Subcutaneous abdominal adipose tissue (tissue), 5 donors: ENCODE measurements at regions not wholly inside any gene's neighbourhood (a gene's known extent, or its start where the extent isn't known, plus 50 kb on each side); places are given as distances from the start of the nearest gene placed in this dataset.

Source experiments
- H3K27ac ChIP-seq: one replicate; pipeline ENCODE4 v1.7.0; 2013; ENCODE audit warnings: low read depth, mild to moderate bottlenecking, inconsistent platforms, low read length, moderate library complexity
- H3K27me3 ChIP-seq, 5 donors: one replicate each; pipeline ENCODE4 v1.7.0; 2013; ENCODE audit warnings: low read length in 5 of 5, inconsistent platforms in 1 of 5; ENCODE audit not compliant: control insufficient read depth in 5 of 5, insufficient read depth in 4 of 5
- H3K36me3 ChIP-seq, 5 donors: one replicate each; pipeline ENCODE4 v1.7.0; 2013; ENCODE audit warnings: low read length in 5 of 5; ENCODE audit not compliant: control insufficient read depth in 5 of 5, insufficient read depth in 5 of 5
- H3K4me1 ChIP-seq, 5 donors: one replicate each; pipeline ENCODE4 v1.7.0; 2013; ENCODE audit warnings: low read length in 5 of 5, mild to moderate bottlenecking in 3 of 5, moderate library complexity in 1 of 5; ENCODE audit not compliant: control insufficient read depth in 5 of 5, insufficient read depth in 5 of 5
- H3K4me3 ChIP-seq, 5 donors: one replicate each; pipeline ENCODE4 v1.7.0; 2013; ENCODE audit warnings: low read length in 5 of 5, low read depth in 1 of 5
- H3K9ac ChIP-seq, 5 donors: one replicate each; pipeline ENCODE4 v1.7.0; 2013; ENCODE audit warnings: low read length in 5 of 5, mild to moderate bottlenecking in 4 of 5, moderate library complexity in 3 of 5
- H3K9me3 ChIP-seq, 5 donors: one replicate each; pipeline ENCODE4 v1.7.0; 2013; ENCODE audit warnings: low read length in 5 of 5; ENCODE audit not compliant: control insufficient read depth in 5 of 5
- donor health status: healthy.
- donor health status: healthy.
- donor health status: healthy.
- donor health status: healthy.
- donor health status: healthy.

DNA sequence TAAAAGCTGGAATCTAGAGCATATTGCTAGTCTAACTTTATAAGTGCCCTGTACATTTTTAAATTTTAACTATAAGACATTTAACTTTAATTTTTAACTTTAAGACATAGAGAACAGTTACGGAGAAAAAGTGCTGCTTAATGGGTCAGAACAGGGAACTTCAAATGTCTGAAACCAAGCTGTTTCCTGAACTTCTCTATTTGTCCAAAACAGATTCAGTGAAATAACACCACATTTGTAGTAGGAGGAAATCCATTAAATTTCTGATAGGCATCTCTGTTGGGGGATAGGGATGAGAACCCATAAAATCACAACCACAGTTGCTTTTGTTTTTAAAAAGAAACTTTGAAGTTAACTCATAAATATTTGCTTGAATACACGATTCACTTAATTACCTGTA, 170.8 kb upstream of the ANK3 start:
- Histone ChIP-seq H3K36me3 (no peaks in the 10 kb centered on the region), H3K9me3 (no peaks in the 10 kb centered on the region), H3K9ac (no peak overlapping the region), H3K27ac (no peak overlapping the region), H3K4me3 (no peak overlapping the region), H3K4me1 (no peaks in the 10 kb centered on the region), H3K27me3 (no peaks in the 10 kb centered on the region)

DNA sequence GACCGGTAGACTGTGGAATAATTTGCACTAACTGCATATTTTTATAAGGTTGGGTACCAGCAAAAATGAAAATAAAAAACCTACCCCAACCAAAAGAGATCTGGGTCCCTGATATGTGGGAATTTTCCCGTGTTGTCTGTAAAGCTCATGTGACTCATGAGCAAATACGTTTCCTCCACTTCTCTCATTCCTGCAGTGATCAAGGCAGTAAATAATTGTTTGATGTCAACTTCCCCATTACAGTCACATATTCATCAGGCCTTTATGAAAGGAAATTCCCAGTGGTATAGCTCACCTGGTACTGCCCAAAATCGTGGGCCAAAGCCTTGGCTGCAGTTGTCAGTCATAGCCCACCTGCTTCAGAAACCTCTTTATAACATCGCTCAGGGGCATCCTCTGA, 166.0 kb upstream of the ANK3 start:
- H3K9ac ChIP-seq, result no peak overlapping the region
- no peaks in the 10 kb centered on the region for H3K27me3 ChIP-seq
- no peak overlapping the region for H3K4me3 ChIP-seq
- no peaks in the 10 kb centered on the region for H3K36me3 ChIP-seq
- H3K27ac ChIP-seq, result no peak overlapping the region
- H3K4me1 ChIP-seq, result no peaks in the 10 kb centered on the region
- H3K9me3 ChIP-seq, result no peaks in the 10 kb centered on the region

DNA sequence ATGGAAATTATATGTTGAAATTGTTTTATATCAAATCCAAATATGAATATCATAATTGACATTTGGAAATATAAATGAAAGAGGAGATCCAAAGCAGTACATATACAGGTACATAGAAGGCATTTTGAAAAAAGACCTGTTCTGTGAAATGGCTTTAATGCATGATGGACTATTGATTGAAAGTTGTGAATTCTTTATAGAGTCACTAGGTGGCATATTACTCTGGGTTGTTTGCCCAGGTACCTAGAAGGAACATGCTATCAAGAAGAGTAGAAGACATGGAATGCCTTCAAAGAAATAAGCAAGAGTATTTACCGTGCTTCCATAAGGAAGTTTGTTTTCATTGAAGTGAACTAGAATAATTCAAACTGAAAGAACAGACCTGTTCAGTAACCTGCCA, 160.0 kb upstream of the ANK3 start:
- no peaks in the 10 kb centered on the region for H3K36me3 ChIP-seq
- no peaks in the 10 kb centered on the region for H3K4me1 ChIP-seq
- no peak overlapping the region for H3K9ac ChIP-seq

GRCh38 chr10:60542657-60543056, 153.0 kb upstream of the ANK3 start:
- no peaks in the 10 kb centered on the region for H3K9me3 ChIP-seq
- H3K4me3 ChIP-seq, result no peak overlapping the region
- H3K9ac ChIP-seq, result no peak overlapping the region
- no peaks in the 10 kb centered on the region for H3K4me1 ChIP-seq
- no peaks in the 10 kb centered on the region for H3K36me3 ChIP-seq
- no peaks in the 10 kb centered on the region for H3K27me3 ChIP-seq
- H3K27ac ChIP-seq, result no peak overlapping the region

More for the DNA sequence above, 160.0 kb upstream of the ANK3 start:
- no peak overlapping the region for H3K4me3 ChIP-seq
- H3K9me3 ChIP-seq, result no peaks in the 10 kb centered on the region
- H3K27ac ChIP-seq, result no peak overlapping the region
- H3K27me3 ChIP-seq, result no peaks in the 10 kb centered on the region

DNA sequence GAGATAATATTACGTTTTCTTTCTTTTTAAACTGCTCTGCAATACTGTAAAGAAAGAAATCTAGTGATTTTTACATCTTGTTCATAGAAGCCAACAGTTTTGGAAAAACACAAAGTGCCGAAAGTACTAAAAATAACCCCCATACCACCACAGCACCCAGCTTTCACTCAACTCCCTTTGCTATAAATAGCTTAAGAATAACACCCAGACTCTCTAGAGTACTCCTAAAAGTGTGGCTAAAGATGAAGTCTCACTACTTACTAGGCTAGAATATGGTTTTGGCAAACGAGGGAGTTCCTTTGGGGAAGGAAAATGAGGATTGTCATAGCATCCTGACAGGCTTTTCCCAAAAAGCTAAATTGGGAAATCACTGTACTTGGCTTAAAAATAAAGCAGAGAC, 151.8 kb upstream of the ANK3 start:
- H3K36me3 ChIP-seq, result no peaks in the 10 kb centered on the region
- no peaks in the 10 kb centered on the region for H3K4me1 ChIP-seq
- no peak overlapping the region for H3K4me3 ChIP-seq
- H3K9me3 ChIP-seq, result no peaks in the 10 kb centered on the region
- no peak overlapping the region for H3K9ac ChIP-seq
- H3K27ac ChIP-seq, result no peak overlapping the region
- H3K27me3 ChIP-seq, result no peaks in the 10 kb centered on the region

GRCh38 chr10:60537697-60538096, 148.0 kb upstream of the ANK3 start:
- Histone ChIP-seq H3K9me3 (no peaks in the 10 kb centered on the region), H3K4me3 (no peak overlapping the region), H3K36me3 (no peaks in the 10 kb centered on the region), H3K9ac (no peak overlapping the region), H3K27me3 (no peaks in the 10 kb centered on the region), H3K27ac (no peak overlapping the region), H3K4me1 (no peaks in the 10 kb centered on the region)

GRCh38 chr10:60536529-60537114, 146.9 kb upstream of the ANK3 start:
- Histone ChIP-seq H3K4me3 (no peak overlapping the region), H3K27me3 (no peaks in the 10 kb centered on the region), H3K9ac (no peak overlapping the region), H3K4me1 (no peaks in the 10 kb centered on the region), H3K9me3 (no peaks in the 10 kb centered on the region), H3K27ac (no peak overlapping the region), H3K36me3 (no peaks in the 10 kb centered on the region)

- H3K36me3 ChIP-seq, result no peaks in the 10 kb centered on the region
- no peak overlapping the region for H3K4me3 ChIP-seq
- H3K9ac ChIP-seq, result no peak overlapping the region
- H3K4me1 ChIP-seq, result no peaks in the 10 kb centered on the region
- no peaks in the 10 kb centered on the region for H3K27me3 ChIP-seq
- H3K9me3 ChIP-seq, result no peaks in the 10 kb centered on the region
- no peak overlapping the region for H3K27ac ChIP-seq
Measured at GRCh38 chr10:60535427-60535826, 145.8 kb upstream of the ANK3 start.

DNA sequence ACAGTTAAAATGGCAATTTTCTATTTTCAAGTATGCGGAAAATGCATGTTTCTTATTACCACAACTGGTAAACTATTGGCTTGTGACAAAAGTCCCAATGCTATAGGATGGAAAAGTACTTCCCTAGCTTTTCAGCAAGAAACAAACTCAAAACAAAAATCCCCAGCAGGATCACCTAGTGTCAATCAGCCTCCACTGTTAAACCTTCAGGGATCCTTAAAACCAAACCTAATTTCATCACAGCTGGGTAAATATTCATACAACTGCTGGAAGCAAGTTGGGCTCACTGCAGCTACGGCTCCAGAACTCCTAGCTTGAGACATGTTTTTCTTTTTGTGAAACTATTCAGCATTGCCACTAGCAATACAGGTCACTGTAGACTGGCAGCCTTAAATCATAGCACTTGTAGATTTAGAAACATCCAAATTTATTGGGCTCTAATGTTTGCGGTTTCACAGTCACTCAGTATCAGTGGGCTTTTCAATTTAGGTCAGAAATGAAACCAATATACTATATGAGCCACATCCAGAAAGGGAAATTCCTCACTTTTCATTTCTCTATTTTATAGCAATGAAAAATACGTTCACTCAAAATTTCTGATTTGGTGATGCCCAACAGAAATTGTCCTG, 145.2 kb upstream of the ANK3 start:
- Histone ChIP-seq H3K36me3 (no peaks in the 10 kb centered on the region), H3K4me3 (no peak overlapping the region), H3K4me1 (no peaks in the 10 kb centered on the region), H3K9ac (no peak overlapping the region), H3K9me3 (no peaks in the 10 kb centered on the region), H3K27me3 (no peaks in the 10 kb centered on the region), H3K27ac (no peak overlapping the region)

DNA sequence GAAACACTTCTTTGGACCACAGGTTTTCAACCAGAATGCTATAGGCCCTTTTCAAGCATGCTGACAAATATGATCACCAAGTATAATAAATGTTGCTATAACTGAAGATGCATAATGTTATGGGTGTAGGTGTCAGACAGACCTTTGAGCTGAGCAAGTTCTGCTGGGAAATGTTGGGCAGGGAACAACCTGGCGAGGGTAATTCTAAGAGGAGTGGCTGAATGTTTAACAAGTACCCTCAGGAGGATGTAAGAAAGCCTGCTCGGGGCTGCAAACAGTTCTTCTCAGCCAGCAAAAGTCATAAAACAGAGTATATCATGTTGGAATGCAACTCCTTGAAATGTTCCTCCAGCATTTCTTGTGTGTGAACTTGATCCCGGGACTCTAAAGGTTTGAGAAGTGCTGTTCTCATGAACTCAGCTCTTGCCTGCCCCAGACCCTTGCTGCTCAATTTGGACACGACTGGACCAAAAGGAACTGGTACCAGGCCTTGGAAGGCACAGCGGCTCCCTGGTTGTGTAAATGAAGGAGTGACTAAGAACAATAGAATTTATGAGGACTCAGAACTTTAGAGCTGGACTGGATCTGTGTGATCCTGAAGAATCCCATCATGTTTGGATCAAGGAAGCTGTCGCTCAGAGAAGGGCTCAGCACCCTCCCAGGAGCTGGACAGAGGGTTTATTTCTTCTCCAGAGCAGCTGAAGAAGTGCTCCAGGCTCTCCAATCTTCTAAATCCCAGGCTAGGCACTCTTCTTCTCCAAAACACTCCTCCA, 143.2 kb upstream of the ANK3 start:
- no peak overlapping the region for H3K4me3 ChIP-seq
- no peaks in the 10 kb centered on the region for H3K9me3 ChIP-seq
- H3K9ac ChIP-seq, result no peak overlapping the region
- H3K27me3 ChIP-seq, result no peaks in the 10 kb centered on the region
- H3K27ac ChIP-seq, result no peak overlapping the region
- no peaks in the 10 kb centered on the region for H3K4me1 ChIP-seq
- H3K36me3 ChIP-seq, result no peaks in the 10 kb centered on the region
